GM23338 (cell line): ENCODE measurements at regions not wholly inside any gene's neighbourhood (a gene's known extent, or its start where the extent isn't known, plus 50 kb on each side); places are given as distances from the start of the nearest gene placed in this dataset.

Source experiments
- ATAC-seq: fragments of 200-7000 bp; cut with Tn5 transposase; 3 replicates; pipeline ENCODE4 v1.9.1; 2020
- DNase-seq: peaks from one replicate; pipeline ENCODE4 v3.0.0-alpha.2; 2015; ENCODE audit warnings: low spot score
- H2AFZ ChIP-seq: fragments of 200-600 bp; sonication (generic); 2 replicates; pipeline ENCODE4 v1.8.0; 2016; ENCODE audit warnings: antibody characterized with exemption, mild to moderate bottlenecking, moderate library complexity
- H3F3A ChIP-seq: fragments of 200-600 bp; sonication (generic); replicated peaks from 2 replicates; pipeline ENCODE4 v1.8.0; 2017; ENCODE audit warnings: antibody characterized with exemption, mixed run types, low read depth
- H3K27ac ChIP-seq: fragments of 200-600 bp; sonication (generic); 2 replicates; pipeline ENCODE4 v1.6.1; 2016; ENCODE audit warnings: low read depth
- H3K27me3 ChIP-seq: fragments of 200-600 bp; sonication (generic); 2 replicates; pipeline ENCODE4 v1.8.0; 2016; ENCODE audit warnings: mild to moderate bottlenecking, mixed run types, moderate library complexity; ENCODE audit not compliant: insufficient read depth
- H3K36me3 ChIP-seq: fragments of 200-600 bp; sonication (generic); 2 replicates; pipeline ENCODE4 v1.8.0; 2016; ENCODE audit warnings: mild to moderate bottlenecking; ENCODE audit not compliant: insufficient read depth
- H3K4me1 ChIP-seq: fragments of 200-600 bp; sonication (generic); 2 replicates; pipeline ENCODE4 v1.8.0; 2016; ENCODE audit warnings: mild to moderate bottlenecking, moderate library complexity; ENCODE audit not compliant: insufficient read depth
- H3K4me2 ChIP-seq: fragments of 200-600 bp; sonication (generic); 2 replicates; pipeline ENCODE4 v1.7.1; 2017; ENCODE audit warnings: mixed run types
- H3K4me3 ChIP-seq: fragments of 200-600 bp; sonication (generic); 2 replicates; pipeline ENCODE4 v1.6.1; 2016; ENCODE audit warnings: mixed run types
- H3K79me2 ChIP-seq: fragments of 200-600 bp; sonication (generic); replicated peaks from 2 replicates; pipeline ENCODE4 v1.8.0; 2017; ENCODE audit warnings: mild to moderate bottlenecking; ENCODE audit not compliant: insufficient read depth
- H3K9me2 ChIP-seq: fragments of 200-600 bp; sonication (generic); 2 replicates; pipeline ENCODE4 v1.8.0; 2017; ENCODE audit not compliant: insufficient read depth
- H4K20me1 ChIP-seq: fragments of 200-600 bp; sonication (generic); replicated peaks from 2 replicates; pipeline ENCODE4 v1.8.0; 2017; ENCODE audit warnings: mild to moderate bottlenecking; ENCODE audit not compliant: insufficient read depth
- H3K27ac Mint-ChIP-seq: 2 replicates; pipeline ENCODE4 v1.8.0; 2020; ENCODE audit warnings: inconsistent platforms, mild to moderate bottlenecking, moderate library complexity, mixed read lengths
- H3K27me3 Mint-ChIP-seq: 3 replicates; pipeline ENCODE4 v1.8.0; 2022; ENCODE audit warnings: low read depth, mild to moderate bottlenecking, moderate library complexity, mixed read lengths, inconsistent platforms; ENCODE audit not compliant: insufficient read depth, poor library complexity
- H3K36me3 Mint-ChIP-seq: 3 replicates; pipeline ENCODE4 v1.8.0; 2021; ENCODE audit warnings: low read depth, mild to moderate bottlenecking, inconsistent platforms, moderate library complexity, mixed read lengths
- H3K4me1 Mint-ChIP-seq: 3 replicates; pipeline ENCODE4 v1.8.0; 2020; ENCODE audit warnings: mild to moderate bottlenecking, inconsistent platforms, mixed read lengths
- H3K4me3 Mint-ChIP-seq: 3 replicates; pipeline ENCODE4 v1.8.0; 2021; ENCODE audit warnings: moderate library complexity, mild to moderate bottlenecking, inconsistent platforms, mixed read lengths
- H3K9me3 Mint-ChIP-seq: 3 replicates; pipeline ENCODE4 v1.8.0; 2020; ENCODE audit warnings: moderate library complexity, mild to moderate bottlenecking, inconsistent platforms, mixed read lengths
- CREB1 ChIP-seq: fragments of 250-450 bp; sonication (Bioruptor Pico); IDR thresholded peaks from 2 replicates; pipeline ENCODE4 v1.5.0; 2020; ENCODE audit warnings: low read depth, mild to moderate bottlenecking, moderate library complexity
- CTCF ChIP-seq, 2 experiments: fragments of 200-600 bp in 1 of 2; sonication (generic) in 1 of 2; conservative IDR thresholded peaks; 2 replicates each; pipeline versions ENCODE4 v1.5.1 to v1.6.1; 2016 to 2017; ENCODE audit warnings: antibody characterized with exemption in 2 of 2, low read depth in 2 of 2, mild to moderate bottlenecking in 2 of 2, moderate library complexity in 1 of 2
- EZH2 ChIP-seq: fragments of 200-600 bp; sonication (generic); IDR thresholded peaks from one replicate; pipeline ENCODE4 v1.8.0; 2017; ENCODE audit warnings: antibody characterized with exemption, mild to moderate bottlenecking, low read depth; ENCODE audit not compliant: unreplicated experiment
- EZH2phosphoT487 ChIP-seq: fragments of 200-600 bp; sonication (generic); IDR thresholded peaks from one replicate; pipeline ENCODE4 v1.8.1; 2018; ENCODE audit warnings: antibody characterized with exemption; ENCODE audit not compliant: unreplicated experiment
- NANOG ChIP-seq: IDR thresholded peaks from 2 replicates; pipeline ENCODE4 v1.6.1; 2016; ENCODE audit warnings: antibody characterized with exemption, borderline replicate concordance
- POLR2AphosphoS5 ChIP-seq: IDR thresholded peaks from 2 replicates; pipeline ENCODE4 v1.6.1; 2016; ENCODE audit warnings: antibody characterized with exemption, low read depth
- STAT1 ChIP-seq: IDR thresholded peaks from one replicate; pipeline ENCODE4 v1.6.1; 2016; ENCODE audit warnings: antibody characterized with exemption; ENCODE audit not compliant: unreplicated experiment
- ZNF114 ChIP-seq: fragments of 250-450 bp; sonication (Bioruptor Pico); IDR thresholded peaks from 2 replicates; pipeline ENCODE4 v1.5.0; 2020; ENCODE audit warnings: mild to moderate bottlenecking, moderate library complexity
- ZNF331 ChIP-seq: fragments of 250-450 bp; sonication (Bioruptor Pico); IDR thresholded peaks from 2 replicates; pipeline ENCODE4 v1.5.0; 2020; ENCODE audit warnings: low read depth, mild to moderate bottlenecking, moderate library complexity
- TF ChIP-seq, protein P1 (sequence below): IDR thresholded peaks from 2 replicates; pipeline ENCODE4 v1.6.1; 2016; ENCODE audit warnings: antibody characterized with exemption
- TF ChIP-seq, protein P2 (sequence below): IDR thresholded peaks from one replicate; pipeline ENCODE4 v1.6.1; 2018; ENCODE audit warnings: antibody characterized with exemption; ENCODE audit not compliant: unreplicated experiment

- TF ChIP-seq, protein P1, sequence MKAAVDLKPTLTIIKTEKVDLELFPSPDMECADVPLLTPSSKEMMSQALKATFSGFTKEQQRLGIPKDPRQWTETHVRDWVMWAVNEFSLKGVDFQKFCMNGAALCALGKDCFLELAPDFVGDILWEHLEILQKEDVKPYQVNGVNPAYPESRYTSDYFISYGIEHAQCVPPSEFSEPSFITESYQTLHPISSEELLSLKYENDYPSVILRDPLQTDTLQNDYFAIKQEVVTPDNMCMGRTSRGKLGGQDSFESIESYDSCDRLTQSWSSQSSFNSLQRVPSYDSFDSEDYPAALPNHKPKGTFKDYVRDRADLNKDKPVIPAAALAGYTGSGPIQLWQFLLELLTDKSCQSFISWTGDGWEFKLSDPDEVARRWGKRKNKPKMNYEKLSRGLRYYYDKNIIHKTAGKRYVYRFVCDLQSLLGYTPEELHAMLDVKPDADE = no peak
- TF ChIP-seq NANOG (no peak), POLR2AphosphoS5 (no peak), ZNF114 (CRISPR knock-in tag) (no peak)
Measured at GRCh38 chr20:48468571-48468970, 359.2 kb downstream of the PREX1 start (continued).

DNA sequence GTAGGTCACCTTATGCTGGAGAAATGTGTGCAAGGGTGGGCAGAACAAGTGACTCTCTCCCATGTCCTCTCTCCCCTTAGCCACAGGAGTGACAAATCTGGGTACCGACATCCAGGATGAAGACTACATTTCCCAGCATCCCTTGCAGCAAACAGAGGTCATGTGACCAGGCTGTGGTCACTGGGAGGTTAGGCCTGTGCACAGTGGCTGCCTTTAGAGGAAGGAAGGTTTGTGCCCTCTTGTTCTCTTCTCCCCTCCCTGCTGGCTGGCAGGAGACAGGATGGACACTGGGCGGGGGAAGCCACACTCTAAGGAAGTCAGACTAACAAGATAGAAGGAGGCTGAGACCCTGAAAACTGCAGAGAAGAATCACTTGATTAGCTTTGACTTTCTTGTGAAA is 360.2 kb downstream of the PREX1 start:
- ATAC-seq (peak; percentile 65), DNase-seq (peak; percentile 54)
- Mint-ChIP-seq H3K27ac (no peak overlapping the region), H3K4me1 (peaks cover 3% of the 10 kb centered on the region; the same call in 1 of the 3 replicates), H3K27me3 (peaks cover 8% of the 10 kb centered on the region), H3K9me3 (peaks cover 8% of the 10 kb centered on the region), H3K4me3 (no peak overlapping the region), H3K36me3 (peaks cover 4% of the 10 kb centered on the region; the same call in 2 of the 3 replicates)
- no peaks in the 10 kb centered on the region for H4K20me1 ChIP-seq
- no peaks in the 10 kb centered on the region for H3K79me2 ChIP-seq
- H3K36me3 ChIP-seq = no peaks in the 10 kb centered on the region
- no peak overlapping the region for H3K27ac ChIP-seq
- H3K4me2 ChIP-seq = no peak overlapping the region
- no peaks in the 10 kb centered on the region for H3K9me2 ChIP-seq
- no peak overlapping the region for H3K4me3 ChIP-seq
- no peaks in the 10 kb centered on the region for H3F3A ChIP-seq
- peak overlapping the region; percentile 83; the same call in 1 of the 2 replicates for H2AFZ ChIP-seq
- TF ChIP-seq EZH2 = no peak
- no peak for TF ChIP-seq ZNF331
- TF ChIP-seq NANOG = no peak
- no peak for TF ChIP-seq STAT1
- TF ChIP-seq, protein P1 = peak; percentile 73
- no peak for TF ChIP-seq ZNF114 (CRISPR knock-in tag)
- TF ChIP-seq CREB1 = no peak
- no peak for TF ChIP-seq EZH2phosphoT487
- H3K27me3 ChIP-seq = no peaks in the 10 kb centered on the region
- H3K4me1 ChIP-seq = no peaks in the 10 kb centered on the region

GRCh38 chr20:48465271-48465670 is 362.5 kb downstream of the PREX1 start:
- Mint-ChIP-seq H3K27ac (no peak overlapping the region), H3K4me1 (peaks cover 18% of the 10 kb centered on the region), H3K9me3 (peaks cover 8% of the 10 kb centered on the region), H3K4me3 (no peak overlapping the region), H3K27me3 (peaks cover 6% of the 10 kb centered on the region), H3K36me3 (peaks cover 4% of the 10 kb centered on the region; the same call in 2 of the 3 replicates)
- Histone ChIP-seq H3K9me2 (no peaks in the 10 kb centered on the region), H4K20me1 (no peaks in the 10 kb centered on the region), H3F3A (no peaks in the 10 kb centered on the region), H3K4me3 (no peak overlapping the region), H2AFZ (no peak overlapping the region), H3K27ac (no peak overlapping the region), H3K4me2 (no peak overlapping the region), H3K4me1 (peaks cover 10% of the 10 kb centered on the region), H3K27me3 (no peaks in the 10 kb centered on the region), H3K36me3 (no peaks in the 10 kb centered on the region), H3K79me2 (no peaks in the 10 kb centered on the region)
- DNase-seq (no peak), ATAC-seq (no peak)
- TF ChIP-seq CREB1 (no peak), EZH2 (no peak), EZH2phosphoT487 (no peak), STAT1 (no peak), POLR2AphosphoS5 (no peak), ZNF114 (CRISPR knock-in tag) (no peak), NANOG (no peak), CTCF (conservative IDR thresholded peaks at IDR 0.05; ENCODE audit: low read depth in 2 of 2) (no peak)
- TF ChIP-seq, protein P1 = no peak
- TF ChIP-seq, protein P2, sequence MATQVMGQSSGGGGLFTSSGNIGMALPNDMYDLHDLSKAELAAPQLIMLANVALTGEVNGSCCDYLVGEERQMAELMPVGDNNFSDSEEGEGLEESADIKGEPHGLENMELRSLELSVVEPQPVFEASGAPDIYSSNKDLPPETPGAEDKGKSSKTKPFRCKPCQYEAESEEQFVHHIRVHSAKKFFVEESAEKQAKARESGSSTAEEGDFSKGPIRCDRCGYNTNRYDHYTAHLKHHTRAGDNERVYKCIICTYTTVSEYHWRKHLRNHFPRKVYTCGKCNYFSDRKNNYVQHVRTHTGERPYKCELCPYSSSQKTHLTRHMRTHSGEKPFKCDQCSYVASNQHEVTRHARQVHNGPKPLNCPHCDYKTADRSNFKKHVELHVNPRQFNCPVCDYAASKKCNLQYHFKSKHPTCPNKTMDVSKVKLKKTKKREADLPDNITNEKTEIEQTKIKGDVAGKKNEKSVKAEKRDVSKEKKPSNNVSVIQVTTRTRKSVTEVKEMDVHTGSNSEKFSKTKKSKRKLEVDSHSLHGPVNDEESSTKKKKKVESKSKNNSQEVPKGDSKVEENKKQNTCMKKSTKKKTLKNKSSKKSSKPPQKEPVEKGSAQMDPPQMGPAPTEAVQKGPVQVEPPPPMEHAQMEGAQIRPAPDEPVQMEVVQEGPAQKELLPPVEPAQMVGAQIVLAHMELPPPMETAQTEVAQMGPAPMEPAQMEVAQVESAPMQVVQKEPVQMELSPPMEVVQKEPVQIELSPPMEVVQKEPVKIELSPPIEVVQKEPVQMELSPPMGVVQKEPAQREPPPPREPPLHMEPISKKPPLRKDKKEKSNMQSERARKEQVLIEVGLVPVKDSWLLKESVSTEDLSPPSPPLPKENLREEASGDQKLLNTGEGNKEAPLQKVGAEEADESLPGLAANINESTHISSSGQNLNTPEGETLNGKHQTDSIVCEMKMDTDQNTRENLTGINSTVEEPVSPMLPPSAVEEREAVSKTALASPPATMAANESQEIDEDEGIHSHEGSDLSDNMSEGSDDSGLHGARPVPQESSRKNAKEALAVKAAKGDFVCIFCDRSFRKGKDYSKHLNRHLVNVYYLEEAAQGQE = no peak
